GM23338 (cell line): ENCODE measurements at regions not wholly inside any gene's neighbourhood (a gene's known extent, or its start where the extent isn't known, plus 50 kb on each side); places are given as distances from the start of the nearest gene placed in this dataset.

Source experiments
- ATAC-seq: fragments of 200-7000 bp; cut with Tn5 transposase; 3 replicates; pipeline ENCODE4 v1.9.1; 2020
- DNase-seq: peaks from one replicate; pipeline ENCODE4 v3.0.0-alpha.2; 2015; ENCODE audit warnings: low spot score
- H2AFZ ChIP-seq: fragments of 200-600 bp; sonication (generic); 2 replicates; pipeline ENCODE4 v1.8.0; 2016; ENCODE audit warnings: antibody characterized with exemption, mild to moderate bottlenecking, moderate library complexity
- H3F3A ChIP-seq: fragments of 200-600 bp; sonication (generic); replicated peaks from 2 replicates; pipeline ENCODE4 v1.8.0; 2017; ENCODE audit warnings: antibody characterized with exemption, mixed run types, low read depth
- H3K27ac ChIP-seq: fragments of 200-600 bp; sonication (generic); 2 replicates; pipeline ENCODE4 v1.6.1; 2016; ENCODE audit warnings: low read depth
- H3K27me3 ChIP-seq: fragments of 200-600 bp; sonication (generic); 2 replicates; pipeline ENCODE4 v1.8.0; 2016; ENCODE audit warnings: mild to moderate bottlenecking, mixed run types, moderate library complexity; ENCODE audit not compliant: insufficient read depth
- H3K36me3 ChIP-seq: fragments of 200-600 bp; sonication (generic); 2 replicates; pipeline ENCODE4 v1.8.0; 2016; ENCODE audit warnings: mild to moderate bottlenecking; ENCODE audit not compliant: insufficient read depth
- H3K4me1 ChIP-seq: fragments of 200-600 bp; sonication (generic); 2 replicates; pipeline ENCODE4 v1.8.0; 2016; ENCODE audit warnings: mild to moderate bottlenecking, moderate library complexity; ENCODE audit not compliant: insufficient read depth
- H3K4me2 ChIP-seq: fragments of 200-600 bp; sonication (generic); 2 replicates; pipeline ENCODE4 v1.7.1; 2017; ENCODE audit warnings: mixed run types
- H3K4me3 ChIP-seq: fragments of 200-600 bp; sonication (generic); 2 replicates; pipeline ENCODE4 v1.6.1; 2016; ENCODE audit warnings: mixed run types
- H3K79me2 ChIP-seq: fragments of 200-600 bp; sonication (generic); replicated peaks from 2 replicates; pipeline ENCODE4 v1.8.0; 2017; ENCODE audit warnings: mild to moderate bottlenecking; ENCODE audit not compliant: insufficient read depth
- H3K9me2 ChIP-seq: fragments of 200-600 bp; sonication (generic); 2 replicates; pipeline ENCODE4 v1.8.0; 2017; ENCODE audit not compliant: insufficient read depth
- H4K20me1 ChIP-seq: fragments of 200-600 bp; sonication (generic); replicated peaks from 2 replicates; pipeline ENCODE4 v1.8.0; 2017; ENCODE audit warnings: mild to moderate bottlenecking; ENCODE audit not compliant: insufficient read depth
- H3K27ac Mint-ChIP-seq: 2 replicates; pipeline ENCODE4 v1.8.0; 2020; ENCODE audit warnings: inconsistent platforms, mild to moderate bottlenecking, moderate library complexity, mixed read lengths
- H3K27me3 Mint-ChIP-seq: 3 replicates; pipeline ENCODE4 v1.8.0; 2022; ENCODE audit warnings: low read depth, mild to moderate bottlenecking, moderate library complexity, mixed read lengths, inconsistent platforms; ENCODE audit not compliant: insufficient read depth, poor library complexity
- H3K36me3 Mint-ChIP-seq: 3 replicates; pipeline ENCODE4 v1.8.0; 2021; ENCODE audit warnings: low read depth, mild to moderate bottlenecking, inconsistent platforms, moderate library complexity, mixed read lengths
- H3K4me1 Mint-ChIP-seq: 3 replicates; pipeline ENCODE4 v1.8.0; 2020; ENCODE audit warnings: mild to moderate bottlenecking, inconsistent platforms, mixed read lengths
- H3K4me3 Mint-ChIP-seq: 3 replicates; pipeline ENCODE4 v1.8.0; 2021; ENCODE audit warnings: moderate library complexity, mild to moderate bottlenecking, inconsistent platforms, mixed read lengths
- H3K9me3 Mint-ChIP-seq: 3 replicates; pipeline ENCODE4 v1.8.0; 2020; ENCODE audit warnings: moderate library complexity, mild to moderate bottlenecking, inconsistent platforms, mixed read lengths
- CTCF ChIP-seq, 2 experiments: fragments of 200-600 bp in 1 of 2; sonication (generic) in 1 of 2; conservative IDR thresholded peaks; 2 replicates each; pipeline versions ENCODE4 v1.5.1 to v1.6.1; 2016 to 2017; ENCODE audit warnings: antibody characterized with exemption in 2 of 2, low read depth in 2 of 2, mild to moderate bottlenecking in 2 of 2, moderate library complexity in 1 of 2
- EZH2 ChIP-seq: fragments of 200-600 bp; sonication (generic); IDR thresholded peaks from one replicate; pipeline ENCODE4 v1.8.0; 2017; ENCODE audit warnings: antibody characterized with exemption, mild to moderate bottlenecking, low read depth; ENCODE audit not compliant: unreplicated experiment
- EZH2phosphoT487 ChIP-seq: fragments of 200-600 bp; sonication (generic); IDR thresholded peaks from one replicate; pipeline ENCODE4 v1.8.1; 2018; ENCODE audit warnings: antibody characterized with exemption; ENCODE audit not compliant: unreplicated experiment
- JUNB ChIP-seq: IDR thresholded peaks from one replicate; pipeline ENCODE4 v1.6.1; 2016; ENCODE audit warnings: antibody characterized with exemption; ENCODE audit not compliant: unreplicated experiment
- NANOG ChIP-seq: IDR thresholded peaks from 2 replicates; pipeline ENCODE4 v1.6.1; 2016; ENCODE audit warnings: antibody characterized with exemption, borderline replicate concordance
- REST ChIP-seq: IDR thresholded peaks from one replicate; pipeline ENCODE4 v1.6.1; 2018; ENCODE audit warnings: antibody characterized with exemption; ENCODE audit not compliant: unreplicated experiment
- STAT1 ChIP-seq: IDR thresholded peaks from one replicate; pipeline ENCODE4 v1.6.1; 2016; ENCODE audit warnings: antibody characterized with exemption; ENCODE audit not compliant: unreplicated experiment
- ZNF114 ChIP-seq: fragments of 250-450 bp; sonication (Bioruptor Pico); IDR thresholded peaks from 2 replicates; pipeline ENCODE4 v1.5.0; 2020; ENCODE audit warnings: mild to moderate bottlenecking, moderate library complexity
- ZNF331 ChIP-seq: fragments of 250-450 bp; sonication (Bioruptor Pico); IDR thresholded peaks from 2 replicates; pipeline ENCODE4 v1.5.0; 2020; ENCODE audit warnings: low read depth, mild to moderate bottlenecking, moderate library complexity
- ZNF462 ChIP-seq: fragments of 250-450 bp; sonication (Bioruptor Pico); IDR thresholded peaks from 2 replicates; pipeline ENCODE4 v1.5.0; 2020; ENCODE audit warnings: mild to moderate bottlenecking, moderate library complexity

GRCh38 chr10:44851413-44851812 is 59.7 kb upstream of the TMEM72 start (continued):
- no peak for TF ChIP-seq ZNF462 (CRISPR knock-in tag)

GRCh38 chr10:44851881-44852280 is 59.3 kb upstream of the TMEM72 start:
- Histone ChIP-seq H3K79me2 (no peaks in the 10 kb centered on the region), H3K9me2 (no peaks in the 10 kb centered on the region), H3K27me3 (no peaks in the 10 kb centered on the region), H3F3A (no peaks in the 10 kb centered on the region), H3K4me2 (no peak overlapping the region), H3K4me1 (no peaks in the 10 kb centered on the region), H3K27ac (no peak overlapping the region), H3K4me3 (no peak overlapping the region), H2AFZ (no peak overlapping the region), H3K36me3 (no peaks in the 10 kb centered on the region), H4K20me1 (no peaks in the 10 kb centered on the region)
- H3K4me1 Mint-ChIP-seq, result peaks cover 4% of the 10 kb centered on the region
- no peak overlapping the region for H3K4me3 Mint-ChIP-seq
- ATAC-seq (no peak), DNase-seq (no peak)
- H3K36me3 Mint-ChIP-seq, result peaks cover 5% of the 10 kb centered on the region; the same call in 1 of the 3 replicates
- H3K27me3 Mint-ChIP-seq, result peaks cover 10% of the 10 kb centered on the region
- H3K27ac Mint-ChIP-seq, result no peak overlapping the region
- H3K9me3 Mint-ChIP-seq, result peaks cover 10% of the 10 kb centered on the region; the same call in 2 of the 3 replicates
- TF ChIP-seq REST (no peak), EZH2phosphoT487 (no peak), ZNF114 (CRISPR knock-in tag) (no peak), CTCF (conservative IDR thresholded peaks at IDR 0.05; ENCODE audit: low read depth in 2 of 2) (no peak), EZH2 (no peak), NANOG (no peak), STAT1 (no peak), JUNB (no peak), ZNF331 (no peak)
